Activated effector memory CD4-positive, alpha-beta T cell treated with Interleukin-2 at 50 U/mL for 16 hours (primary cell): ENCODE measurements at regions not wholly inside any gene's neighbourhood (a gene's known extent, or its start where the extent isn't known, plus 50 kb on each side); places are given as distances from the start of the nearest gene placed in this dataset.
"Not testable (repeated sequence)": the region's sequence is repeated elsewhere in the genome, so short reads cannot be mapped to it uniquely, and the experiment has no call there.

Experiments
- DNase-seq: peaks from one replicate; pipeline ENCODE4 v3.0.0-alpha.2; 2020

GRCh38 chr20:60097285-60097684, 139.1 kb downstream of the CDH26 start:
- no peak for DNase-seq

GRCh38 chr20:60100780-60101179, 142.6 kb downstream of the CDH26 start:
- no peak for DNase-seq

GRCh38 chr20:60101201-60101890, 143.1 kb downstream of the CDH26 start:
- no peak for DNase-seq

GRCh38 chr20:60101891-60102281, 143.7 kb downstream of the CDH26 start:
- no peak for DNase-seq

- DNase-seq, result no peak
Measured at GRCh38 chr20:60102665-60103210, 144.5 kb downstream of the CDH26 start.

- DNase-seq, result no peak
Measured at GRCh38 chr20:60104993-60105803, 147.0 kb downstream of the CDH26 start.

- DNase-seq, result not testable (repeated sequence)
Measured at GRCh38 chr20:60106186-60106585, 148.0 kb downstream of the CDH26 start.

GRCh38 chr20:60107621-60108390, 149.6 kb downstream of the CDH26 start:
- no peak for DNase-seq

GRCh38 chr20:60108397-60108796, 150.2 kb downstream of the CDH26 start:
- DNase-seq, result no peak

- DNase-seq, result no peak
Measured at GRCh38 chr20:60113024-60113724, 155.0 kb downstream of the CDH26 start.

- DNase-seq, result no peak
Measured at GRCh38 chr20:60113771-60114170, 155.5 kb downstream of the CDH26 start.

GRCh38 chr20:60115451-60115850, 157.2 kb downstream of the CDH26 start:
- DNase-seq, result no peak

- no peak for DNase-seq
Measured at GRCh38 chr20:60116128-60116909, 158.1 kb downstream of the CDH26 start.

- DNase-seq, result no peak
Measured at GRCh38 chr20:60117065-60117464, 158.8 kb downstream of the CDH26 start.

GRCh38 chr20:60121903-60122302, 163.7 kb downstream of the CDH26 start:
- no peak for DNase-seq

- DNase-seq, result no peak
Measured at GRCh38 chr20:60122671-60123070, 164.4 kb downstream of the CDH26 start.

- DNase-seq, result no peak
Measured at GRCh38 chr20:60123096-60123495, 164.9 kb downstream of the CDH26 start.

GRCh38 chr20:60123652-60124051, 165.4 kb downstream of the CDH26 start:
- no peak for DNase-seq

- DNase-seq, result no peak
Measured at GRCh38 chr20:60124776-60125381, 166.7 kb downstream of the CDH26 start.

- DNase-seq, result no peak
Measured at GRCh38 chr20:60125513-60125912, 167.3 kb downstream of the CDH26 start.

- DNase-seq, result no peak
Measured at GRCh38 chr20:60126975-60127374, 168.8 kb downstream of the CDH26 start.
